ENCODE measurements at regions not wholly inside any gene's neighbourhood (a gene's known extent, or its start where the extent isn't known, plus 50 kb on each side); places are given as distances from the start of the nearest gene placed in this dataset.

DNA sequence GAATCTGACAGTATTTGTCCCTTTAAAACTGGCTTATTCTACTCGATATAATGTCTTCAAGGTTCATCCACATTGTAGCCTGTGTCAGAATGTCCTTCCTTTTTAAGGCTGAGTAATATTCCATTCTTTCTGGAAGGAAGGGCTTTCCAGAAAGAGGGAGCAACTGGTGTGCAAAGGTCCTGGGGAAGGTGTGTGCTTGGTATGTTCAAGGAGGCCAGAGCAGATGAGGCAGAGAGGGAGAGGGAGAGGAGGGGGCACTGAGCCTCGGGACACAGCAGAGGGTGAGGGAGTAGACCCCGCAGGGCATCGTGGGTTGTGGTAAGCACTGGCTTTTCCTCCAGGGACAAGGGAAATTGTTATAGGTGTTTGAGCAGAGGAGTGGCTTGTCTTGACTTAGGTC is 90.9 kb upstream of the NCOR2 start:
- TF ChIP-seq, protein P1, sequence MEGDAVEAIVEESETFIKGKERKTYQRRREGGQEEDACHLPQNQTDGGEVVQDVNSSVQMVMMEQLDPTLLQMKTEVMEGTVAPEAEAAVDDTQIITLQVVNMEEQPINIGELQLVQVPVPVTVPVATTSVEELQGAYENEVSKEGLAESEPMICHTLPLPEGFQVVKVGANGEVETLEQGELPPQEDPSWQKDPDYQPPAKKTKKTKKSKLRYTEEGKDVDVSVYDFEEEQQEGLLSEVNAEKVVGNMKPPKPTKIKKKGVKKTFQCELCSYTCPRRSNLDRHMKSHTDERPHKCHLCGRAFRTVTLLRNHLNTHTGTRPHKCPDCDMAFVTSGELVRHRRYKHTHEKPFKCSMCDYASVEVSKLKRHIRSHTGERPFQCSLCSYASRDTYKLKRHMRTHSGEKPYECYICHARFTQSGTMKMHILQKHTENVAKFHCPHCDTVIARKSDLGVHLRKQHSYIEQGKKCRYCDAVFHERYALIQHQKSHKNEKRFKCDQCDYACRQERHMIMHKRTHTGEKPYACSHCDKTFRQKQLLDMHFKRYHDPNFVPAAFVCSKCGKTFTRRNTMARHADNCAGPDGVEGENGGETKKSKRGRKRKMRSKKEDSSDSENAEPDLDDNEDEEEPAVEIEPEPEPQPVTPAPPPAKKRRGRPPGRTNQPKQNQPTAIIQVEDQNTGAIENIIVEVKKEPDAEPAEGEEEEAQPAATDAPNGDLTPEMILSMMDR (IDR thresholded peaks at IDR 0.05; ENCODE audit: insufficient read depth, low read length): no peak
- TF ChIP-seq POLR2AphosphoS5 (IDR thresholded peaks at IDR 0.05; ENCODE audit: low read depth) (no peak), GABPA (IDR thresholded peaks at IDR 0.05; ENCODE audit: low read depth) (no peak), SPI1 (IDR thresholded peaks at IDR 0.05; ENCODE audit: borderline replicate concordance, low read depth) (no peak)
- TF ChIP-seq, protein P2, sequence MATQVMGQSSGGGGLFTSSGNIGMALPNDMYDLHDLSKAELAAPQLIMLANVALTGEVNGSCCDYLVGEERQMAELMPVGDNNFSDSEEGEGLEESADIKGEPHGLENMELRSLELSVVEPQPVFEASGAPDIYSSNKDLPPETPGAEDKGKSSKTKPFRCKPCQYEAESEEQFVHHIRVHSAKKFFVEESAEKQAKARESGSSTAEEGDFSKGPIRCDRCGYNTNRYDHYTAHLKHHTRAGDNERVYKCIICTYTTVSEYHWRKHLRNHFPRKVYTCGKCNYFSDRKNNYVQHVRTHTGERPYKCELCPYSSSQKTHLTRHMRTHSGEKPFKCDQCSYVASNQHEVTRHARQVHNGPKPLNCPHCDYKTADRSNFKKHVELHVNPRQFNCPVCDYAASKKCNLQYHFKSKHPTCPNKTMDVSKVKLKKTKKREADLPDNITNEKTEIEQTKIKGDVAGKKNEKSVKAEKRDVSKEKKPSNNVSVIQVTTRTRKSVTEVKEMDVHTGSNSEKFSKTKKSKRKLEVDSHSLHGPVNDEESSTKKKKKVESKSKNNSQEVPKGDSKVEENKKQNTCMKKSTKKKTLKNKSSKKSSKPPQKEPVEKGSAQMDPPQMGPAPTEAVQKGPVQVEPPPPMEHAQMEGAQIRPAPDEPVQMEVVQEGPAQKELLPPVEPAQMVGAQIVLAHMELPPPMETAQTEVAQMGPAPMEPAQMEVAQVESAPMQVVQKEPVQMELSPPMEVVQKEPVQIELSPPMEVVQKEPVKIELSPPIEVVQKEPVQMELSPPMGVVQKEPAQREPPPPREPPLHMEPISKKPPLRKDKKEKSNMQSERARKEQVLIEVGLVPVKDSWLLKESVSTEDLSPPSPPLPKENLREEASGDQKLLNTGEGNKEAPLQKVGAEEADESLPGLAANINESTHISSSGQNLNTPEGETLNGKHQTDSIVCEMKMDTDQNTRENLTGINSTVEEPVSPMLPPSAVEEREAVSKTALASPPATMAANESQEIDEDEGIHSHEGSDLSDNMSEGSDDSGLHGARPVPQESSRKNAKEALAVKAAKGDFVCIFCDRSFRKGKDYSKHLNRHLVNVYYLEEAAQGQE (IDR thresholded peaks at IDR 0.05; ENCODE audit: insufficient replicate concordance, low read depth): no peak
